GM23338 (cell line): ENCODE measurements at regions not wholly inside any gene's neighbourhood (a gene's known extent, or its start where the extent isn't known, plus 50 kb on each side); places are given as distances from the start of the nearest gene placed in this dataset.
A peak's percentile ranks its signal among the peaks of the same experiment; 100 is the strongest.

Experiments used
- ATAC-seq: fragments of 200-7000 bp; cut with Tn5 transposase; 3 replicates; pipeline ENCODE4 v1.9.1; 2020
- DNase-seq: peaks from one replicate; pipeline ENCODE4 v3.0.0-alpha.2; 2015; ENCODE audit warnings: low spot score
- H2AFZ ChIP-seq: fragments of 200-600 bp; sonication (generic); 2 replicates; pipeline ENCODE4 v1.8.0; 2016; ENCODE audit warnings: antibody characterized with exemption, mild to moderate bottlenecking, moderate library complexity
- H3F3A ChIP-seq: fragments of 200-600 bp; sonication (generic); replicated peaks from 2 replicates; pipeline ENCODE4 v1.8.0; 2017; ENCODE audit warnings: antibody characterized with exemption, mixed run types, low read depth
- H3K27ac ChIP-seq: fragments of 200-600 bp; sonication (generic); 2 replicates; pipeline ENCODE4 v1.6.1; 2016; ENCODE audit warnings: low read depth
- H3K27me3 ChIP-seq: fragments of 200-600 bp; sonication (generic); 2 replicates; pipeline ENCODE4 v1.8.0; 2016; ENCODE audit warnings: mild to moderate bottlenecking, mixed run types, moderate library complexity; ENCODE audit not compliant: insufficient read depth
- H3K36me3 ChIP-seq: fragments of 200-600 bp; sonication (generic); 2 replicates; pipeline ENCODE4 v1.8.0; 2016; ENCODE audit warnings: mild to moderate bottlenecking; ENCODE audit not compliant: insufficient read depth
- H3K4me1 ChIP-seq: fragments of 200-600 bp; sonication (generic); 2 replicates; pipeline ENCODE4 v1.8.0; 2016; ENCODE audit warnings: mild to moderate bottlenecking, moderate library complexity; ENCODE audit not compliant: insufficient read depth
- H3K4me2 ChIP-seq: fragments of 200-600 bp; sonication (generic); 2 replicates; pipeline ENCODE4 v1.7.1; 2017; ENCODE audit warnings: mixed run types
- H3K4me3 ChIP-seq: fragments of 200-600 bp; sonication (generic); 2 replicates; pipeline ENCODE4 v1.6.1; 2016; ENCODE audit warnings: mixed run types
- H3K79me2 ChIP-seq: fragments of 200-600 bp; sonication (generic); replicated peaks from 2 replicates; pipeline ENCODE4 v1.8.0; 2017; ENCODE audit warnings: mild to moderate bottlenecking; ENCODE audit not compliant: insufficient read depth
- H3K9me2 ChIP-seq: fragments of 200-600 bp; sonication (generic); 2 replicates; pipeline ENCODE4 v1.8.0; 2017; ENCODE audit not compliant: insufficient read depth
- H4K20me1 ChIP-seq: fragments of 200-600 bp; sonication (generic); replicated peaks from 2 replicates; pipeline ENCODE4 v1.8.0; 2017; ENCODE audit warnings: mild to moderate bottlenecking; ENCODE audit not compliant: insufficient read depth
- H3K27ac Mint-ChIP-seq: 2 replicates; pipeline ENCODE4 v1.8.0; 2020; ENCODE audit warnings: inconsistent platforms, mild to moderate bottlenecking, moderate library complexity, mixed read lengths
- H3K27me3 Mint-ChIP-seq: 3 replicates; pipeline ENCODE4 v1.8.0; 2022; ENCODE audit warnings: low read depth, mild to moderate bottlenecking, moderate library complexity, mixed read lengths, inconsistent platforms; ENCODE audit not compliant: insufficient read depth, poor library complexity
- H3K36me3 Mint-ChIP-seq: 3 replicates; pipeline ENCODE4 v1.8.0; 2021; ENCODE audit warnings: low read depth, mild to moderate bottlenecking, inconsistent platforms, moderate library complexity, mixed read lengths
- H3K4me1 Mint-ChIP-seq: 3 replicates; pipeline ENCODE4 v1.8.0; 2020; ENCODE audit warnings: mild to moderate bottlenecking, inconsistent platforms, mixed read lengths
- H3K4me3 Mint-ChIP-seq: 3 replicates; pipeline ENCODE4 v1.8.0; 2021; ENCODE audit warnings: moderate library complexity, mild to moderate bottlenecking, inconsistent platforms, mixed read lengths
- H3K9me3 Mint-ChIP-seq: 3 replicates; pipeline ENCODE4 v1.8.0; 2020; ENCODE audit warnings: moderate library complexity, mild to moderate bottlenecking, inconsistent platforms, mixed read lengths
- EZH2 ChIP-seq: fragments of 200-600 bp; sonication (generic); IDR thresholded peaks from one replicate; pipeline ENCODE4 v1.8.0; 2017; ENCODE audit warnings: antibody characterized with exemption, mild to moderate bottlenecking, low read depth; ENCODE audit not compliant: unreplicated experiment
- JUNB ChIP-seq: IDR thresholded peaks from one replicate; pipeline ENCODE4 v1.6.1; 2016; ENCODE audit warnings: antibody characterized with exemption; ENCODE audit not compliant: unreplicated experiment
- NANOG ChIP-seq: IDR thresholded peaks from 2 replicates; pipeline ENCODE4 v1.6.1; 2016; ENCODE audit warnings: antibody characterized with exemption, borderline replicate concordance
- TF ChIP-seq, protein P1 (sequence below), 2 experiments: fragments of 200-600 bp in 1 of 2; sonication (generic) in 1 of 2; conservative IDR thresholded peaks; 2 replicates each; pipeline versions ENCODE4 v1.5.1 to v1.6.1; 2016 to 2017; ENCODE audit warnings: antibody characterized with exemption in 2 of 2, low read depth in 2 of 2, mild to moderate bottlenecking in 2 of 2, moderate library complexity in 1 of 2
- TF ChIP-seq, protein P2 (sequence below): fragments of 250-450 bp; sonication (Bioruptor Pico); IDR thresholded peaks from 2 replicates; pipeline ENCODE4 v1.5.0; 2020; ENCODE audit warnings: mild to moderate bottlenecking, moderate library complexity

DNA sequence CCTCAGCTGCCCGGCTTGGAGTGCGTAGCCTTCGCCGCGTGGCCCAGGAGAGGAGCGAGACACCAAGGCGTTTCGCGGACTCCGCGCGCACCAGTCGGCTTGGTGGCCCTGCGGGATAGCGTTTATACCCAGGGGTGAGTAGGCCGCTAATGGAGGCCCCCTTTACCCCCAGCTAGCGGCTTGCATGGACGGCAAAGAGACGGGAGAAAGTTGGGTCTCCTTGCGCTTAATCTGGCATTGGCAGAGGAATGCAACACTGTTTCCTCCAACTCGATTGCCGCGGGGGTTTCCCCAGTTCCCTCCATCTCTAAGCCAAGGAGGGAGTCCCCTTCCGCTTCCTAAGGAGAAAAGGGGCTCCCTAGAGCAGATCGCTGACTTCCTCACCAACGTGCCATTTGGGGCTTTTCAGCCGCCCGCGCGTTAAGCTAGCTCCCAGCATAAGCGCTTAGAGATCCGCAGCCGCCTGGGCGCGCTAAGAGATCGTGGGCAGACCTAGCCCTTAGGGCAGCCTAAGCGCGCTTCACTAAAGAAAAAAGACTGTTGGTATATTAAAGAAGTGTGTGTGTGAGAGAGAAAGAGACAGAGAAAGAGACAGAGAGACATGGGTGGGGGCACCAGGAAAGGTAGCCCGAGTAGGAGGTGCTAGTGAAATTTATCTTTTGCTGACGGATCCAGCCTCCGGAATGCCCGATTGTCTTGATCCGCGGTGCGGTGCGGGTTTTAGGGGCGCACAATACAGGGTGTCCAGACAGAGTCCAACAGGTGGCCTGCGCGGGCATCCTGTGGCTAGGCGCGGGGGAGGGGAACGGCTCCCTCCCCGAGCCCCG lies 597.9 kb upstream of the SGCD start:
- peak overlapping the region; percentile 78 for H3K4me3 Mint-ChIP-seq
- Histone ChIP-seq H3K4me2 (peak overlapping the region; percentile 97), H3K27me3 (peaks cover 96% of the 10 kb centered on the region)

More for the DNA sequence above, 597.9 kb upstream of the SGCD start:
- Mint-ChIP-seq H3K27me3 (peaks cover 60% of the 10 kb centered on the region), H3K27ac (no peak overlapping the region), H3K36me3 (no peaks in the 10 kb centered on the region), H3K9me3 (peaks cover 2% of the 10 kb centered on the region; the same call in 1 of the 3 replicates), H3K4me1 (peaks cover 6% of the 10 kb centered on the region)
- H3K4me1 ChIP-seq = peaks cover 5% of the 10 kb centered on the region
- TF ChIP-seq JUNB (no peak), EZH2 (peak; percentile 62), NANOG (no peak)
- TF ChIP-seq, protein P1, sequence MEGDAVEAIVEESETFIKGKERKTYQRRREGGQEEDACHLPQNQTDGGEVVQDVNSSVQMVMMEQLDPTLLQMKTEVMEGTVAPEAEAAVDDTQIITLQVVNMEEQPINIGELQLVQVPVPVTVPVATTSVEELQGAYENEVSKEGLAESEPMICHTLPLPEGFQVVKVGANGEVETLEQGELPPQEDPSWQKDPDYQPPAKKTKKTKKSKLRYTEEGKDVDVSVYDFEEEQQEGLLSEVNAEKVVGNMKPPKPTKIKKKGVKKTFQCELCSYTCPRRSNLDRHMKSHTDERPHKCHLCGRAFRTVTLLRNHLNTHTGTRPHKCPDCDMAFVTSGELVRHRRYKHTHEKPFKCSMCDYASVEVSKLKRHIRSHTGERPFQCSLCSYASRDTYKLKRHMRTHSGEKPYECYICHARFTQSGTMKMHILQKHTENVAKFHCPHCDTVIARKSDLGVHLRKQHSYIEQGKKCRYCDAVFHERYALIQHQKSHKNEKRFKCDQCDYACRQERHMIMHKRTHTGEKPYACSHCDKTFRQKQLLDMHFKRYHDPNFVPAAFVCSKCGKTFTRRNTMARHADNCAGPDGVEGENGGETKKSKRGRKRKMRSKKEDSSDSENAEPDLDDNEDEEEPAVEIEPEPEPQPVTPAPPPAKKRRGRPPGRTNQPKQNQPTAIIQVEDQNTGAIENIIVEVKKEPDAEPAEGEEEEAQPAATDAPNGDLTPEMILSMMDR (conservative IDR thresholded peaks at IDR 0.05; ENCODE audit: low read depth in 2 of 2) = peak in 1 of 2 experiments; percentile 43; a peak in 2 of 4 replicates
- TF ChIP-seq, protein P2, sequence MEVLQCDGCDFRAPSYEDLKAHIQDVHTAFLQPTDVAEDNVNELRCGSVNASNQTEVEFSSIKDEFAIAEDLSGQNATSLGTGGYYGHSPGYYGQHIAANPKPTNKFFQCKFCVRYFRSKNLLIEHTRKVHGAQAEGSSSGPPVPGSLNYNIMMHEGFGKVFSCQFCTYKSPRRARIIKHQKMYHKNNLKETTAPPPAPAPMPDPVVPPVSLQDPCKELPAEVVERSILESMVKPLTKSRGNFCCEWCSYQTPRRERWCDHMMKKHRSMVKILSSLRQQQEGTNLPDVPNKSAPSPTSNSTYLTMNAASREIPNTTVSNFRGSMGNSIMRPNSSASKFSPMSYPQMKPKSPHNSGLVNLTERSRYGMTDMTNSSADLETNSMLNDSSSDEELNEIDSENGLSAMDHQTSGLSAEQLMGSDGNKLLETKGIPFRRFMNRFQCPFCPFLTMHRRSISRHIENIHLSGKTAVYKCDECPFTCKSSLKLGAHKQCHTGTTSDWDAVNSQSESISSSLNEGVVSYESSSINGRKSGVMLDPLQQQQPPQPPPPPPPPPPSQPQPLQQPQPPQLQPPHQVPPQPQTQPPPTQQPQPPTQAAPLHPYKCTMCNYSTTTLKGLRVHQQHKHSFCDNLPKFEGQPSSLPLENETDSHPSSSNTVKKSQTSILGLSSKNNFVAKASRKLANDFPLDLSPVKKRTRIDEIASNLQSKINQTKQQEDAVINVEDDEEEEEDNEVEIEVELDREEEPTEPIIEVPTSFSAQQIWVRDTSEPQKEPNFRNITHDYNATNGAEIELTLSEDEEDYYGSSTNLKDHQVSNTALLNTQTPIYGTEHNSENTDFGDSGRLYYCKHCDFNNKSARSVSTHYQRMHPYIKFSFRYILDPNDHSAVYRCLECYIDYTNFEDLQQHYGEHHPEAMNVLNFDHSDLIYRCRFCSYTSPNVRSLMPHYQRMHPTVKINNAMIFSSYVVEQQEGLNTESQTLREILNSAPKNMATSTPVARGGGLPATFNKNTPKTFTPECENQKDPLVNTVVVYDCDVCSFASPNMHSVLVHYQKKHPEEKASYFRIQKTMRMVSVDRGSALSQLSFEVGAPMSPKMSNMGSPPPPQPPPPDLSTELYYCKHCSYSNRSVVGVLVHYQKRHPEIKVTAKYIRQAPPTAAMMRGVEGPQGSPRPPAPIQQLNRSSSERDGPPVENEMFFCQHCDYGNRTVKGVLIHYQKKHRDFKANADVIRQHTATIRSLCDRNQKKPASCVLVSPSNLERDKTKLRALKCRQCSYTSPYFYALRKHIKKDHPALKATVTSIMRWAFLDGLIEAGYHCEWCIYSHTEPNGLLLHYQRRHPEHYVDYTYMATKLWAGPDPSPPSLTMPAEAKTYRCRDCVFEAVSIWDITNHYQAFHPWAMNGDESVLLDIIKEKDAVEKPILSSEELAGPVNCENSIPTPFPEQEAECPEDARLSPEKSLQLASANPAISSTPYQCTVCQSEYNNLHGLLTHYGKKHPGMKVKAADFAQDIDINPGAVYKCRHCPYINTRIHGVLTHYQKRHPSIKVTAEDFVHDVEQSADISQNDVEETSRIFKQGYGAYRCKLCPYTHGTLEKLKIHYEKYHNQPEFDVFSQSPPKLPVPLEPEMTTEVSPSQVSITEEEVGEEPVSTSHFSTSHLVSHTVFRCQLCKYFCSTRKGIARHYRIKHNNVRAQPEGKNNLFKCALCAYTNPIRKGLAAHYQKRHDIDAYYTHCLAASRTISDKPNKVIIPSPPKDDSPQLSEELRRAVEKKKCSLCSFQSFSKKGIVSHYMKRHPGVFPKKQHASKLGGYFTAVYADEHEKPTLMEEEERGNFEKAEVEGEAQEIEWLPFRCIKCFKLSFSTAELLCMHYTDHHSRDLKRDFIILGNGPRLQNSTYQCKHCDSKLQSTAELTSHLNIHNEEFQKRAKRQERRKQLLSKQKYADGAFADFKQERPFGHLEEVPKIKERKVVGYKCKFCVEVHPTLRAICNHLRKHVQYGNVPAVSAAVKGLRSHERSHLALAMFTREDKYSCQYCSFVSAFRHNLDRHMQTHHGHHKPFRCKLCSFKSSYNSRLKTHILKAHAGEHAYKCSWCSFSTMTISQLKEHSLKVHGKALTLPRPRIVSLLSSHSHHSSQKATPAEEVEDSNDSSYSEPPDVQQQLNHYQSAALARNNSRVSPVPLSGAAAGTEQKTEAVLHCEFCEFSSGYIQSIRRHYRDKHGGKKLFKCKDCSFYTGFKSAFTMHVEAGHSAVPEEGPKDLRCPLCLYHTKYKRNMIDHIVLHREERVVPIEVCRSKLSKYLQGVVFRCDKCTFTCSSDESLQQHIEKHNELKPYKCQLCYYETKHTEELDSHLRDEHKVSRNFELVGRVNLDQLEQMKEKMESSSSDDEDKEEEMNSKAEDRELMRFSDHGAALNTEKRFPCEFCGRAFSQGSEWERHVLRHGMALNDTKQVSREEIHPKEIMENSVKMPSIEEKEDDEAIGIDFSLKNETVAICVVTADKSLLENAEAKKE = no peak
- H3K9me2 ChIP-seq = no peaks in the 10 kb centered on the region
- peaks cover 5% of the 10 kb centered on the region; the same call in 1 of the 2 replicates for H4K20me1 ChIP-seq
- H2AFZ ChIP-seq = peak overlapping the region; percentile 100
- H3K4me3 ChIP-seq = peak overlapping the region; percentile 89
- H3K79me2 ChIP-seq = no peaks in the 10 kb centered on the region
- ATAC-seq = peak; percentile 63
- H3F3A ChIP-seq = no peaks in the 10 kb centered on the region
- peak; percentile 77 for DNase-seq
- H3K36me3 ChIP-seq = no peaks in the 10 kb centered on the region
- H3K27ac ChIP-seq = no peak overlapping the region
